ENCODE measurements at regions not wholly inside any gene's neighbourhood (a gene's known extent, or its start where the extent isn't known, plus 50 kb on each side); places are given as distances from the start of the nearest gene placed in this dataset.

GRCh38 chr1:90834354-90834885 is 117.3 kb upstream of the BARHL2 start:
- Mint-ChIP-seq H3K27me3 (ENCODE audit: low read depth) (peaks cover 82% of the 10 kb centered on the region), H3K27ac (no peak overlapping the region), H3K4me3 (peak overlapping the region; percentile 61), H3K4me1 (peaks cover 58% of the 10 kb centered on the region), H3K9me3 (no peaks in the 10 kb centered on the region), H3K36me3 (no peaks in the 10 kb centered on the region)
- DNase-seq (ENCODE audit: low spot score) (no peak), ATAC-seq (no peak)
- ChIA-PET CTCF (interaction anchor here (0.8 to 4.7 kb wide), 6 partner anchors 17 to 331 kb away, joined by 5 to 23 read pairs (median 8); no protein-coding TSS in a partner anchor), POLR2A (interaction anchor here (0.9 kb wide), 1 partner anchor 16 kb away, joined by 5 read pairs; no protein-coding TSS in a partner anchor)
- TF ChIP-seq NFE2L1 (CRISPR knock-in tag; IDR thresholded peaks at IDR 0.05) (no peak), TCF7 (CRISPR knock-in tag; IDR thresholded peaks at IDR 0.05; ENCODE audit: low read depth) (no peak), FOXP4 (CRISPR knock-in tag; IDR thresholded peaks at IDR 0.05) (no peak), RORB (CRISPR knock-in tag; IDR thresholded peaks at IDR 0.05) (no peak), ZNF263 (CRISPR knock-in tag; IDR thresholded peaks at IDR 0.05; ENCODE audit: low read depth) (no peak), ZMAT4 (CRISPR knock-in tag; IDR thresholded peaks at IDR 0.05) (no peak), ZNF532 (CRISPR knock-in tag; IDR thresholded peaks at IDR 0.05; ENCODE audit: borderline replicate concordance) (no peak), CREB1 (CRISPR knock-in tag; IDR thresholded peaks at IDR 0.05) (no peak), PRRX2 (CRISPR knock-in tag; IDR thresholded peaks at IDR 0.05) (no peak), GABPB1 (CRISPR knock-in tag; IDR thresholded peaks at IDR 0.05) (no peak), ATF1 (CRISPR knock-in tag; IDR thresholded peaks at IDR 0.05) (no peak)
- TF ChIP-seq, protein P1, sequence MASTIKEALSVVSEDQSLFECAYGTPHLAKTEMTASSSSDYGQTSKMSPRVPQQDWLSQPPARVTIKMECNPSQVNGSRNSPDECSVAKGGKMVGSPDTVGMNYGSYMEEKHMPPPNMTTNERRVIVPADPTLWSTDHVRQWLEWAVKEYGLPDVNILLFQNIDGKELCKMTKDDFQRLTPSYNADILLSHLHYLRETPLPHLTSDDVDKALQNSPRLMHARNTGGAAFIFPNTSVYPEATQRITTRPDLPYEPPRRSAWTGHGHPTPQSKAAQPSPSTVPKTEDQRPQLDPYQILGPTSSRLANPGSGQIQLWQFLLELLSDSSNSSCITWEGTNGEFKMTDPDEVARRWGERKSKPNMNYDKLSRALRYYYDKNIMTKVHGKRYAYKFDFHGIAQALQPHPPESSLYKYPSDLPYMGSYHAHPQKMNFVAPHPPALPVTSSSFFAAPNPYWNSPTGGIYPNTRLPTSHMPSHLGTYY (CRISPR knock-in tag; IDR thresholded peaks at IDR 0.05): no peak
- TF ChIP-seq, protein P2, sequence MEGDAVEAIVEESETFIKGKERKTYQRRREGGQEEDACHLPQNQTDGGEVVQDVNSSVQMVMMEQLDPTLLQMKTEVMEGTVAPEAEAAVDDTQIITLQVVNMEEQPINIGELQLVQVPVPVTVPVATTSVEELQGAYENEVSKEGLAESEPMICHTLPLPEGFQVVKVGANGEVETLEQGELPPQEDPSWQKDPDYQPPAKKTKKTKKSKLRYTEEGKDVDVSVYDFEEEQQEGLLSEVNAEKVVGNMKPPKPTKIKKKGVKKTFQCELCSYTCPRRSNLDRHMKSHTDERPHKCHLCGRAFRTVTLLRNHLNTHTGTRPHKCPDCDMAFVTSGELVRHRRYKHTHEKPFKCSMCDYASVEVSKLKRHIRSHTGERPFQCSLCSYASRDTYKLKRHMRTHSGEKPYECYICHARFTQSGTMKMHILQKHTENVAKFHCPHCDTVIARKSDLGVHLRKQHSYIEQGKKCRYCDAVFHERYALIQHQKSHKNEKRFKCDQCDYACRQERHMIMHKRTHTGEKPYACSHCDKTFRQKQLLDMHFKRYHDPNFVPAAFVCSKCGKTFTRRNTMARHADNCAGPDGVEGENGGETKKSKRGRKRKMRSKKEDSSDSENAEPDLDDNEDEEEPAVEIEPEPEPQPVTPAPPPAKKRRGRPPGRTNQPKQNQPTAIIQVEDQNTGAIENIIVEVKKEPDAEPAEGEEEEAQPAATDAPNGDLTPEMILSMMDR (IDR thresholded peaks at IDR 0.05): no peak

- Mint-ChIP-seq H3K4me1 (peaks cover 50% of the 10 kb centered on the region), H3K27ac (no peak overlapping the region), H3K9me3 (no peaks in the 10 kb centered on the region), H3K4me3 (peak overlapping the region; percentile 3; the same call in 1 of the 2 replicates), H3K27me3 (ENCODE audit: low read depth) (peaks cover 74% of the 10 kb centered on the region), H3K36me3 (no peaks in the 10 kb centered on the region)
- ATAC-seq: no peak
- ChIA-PET POLR2A (no interaction called here), CTCF (interaction anchor here (0.9 to 4.7 kb wide), 6 partner anchors 102 to 131 kb away, joined by 3 to 23 read pairs (median 8); no protein-coding TSS in a partner anchor)
- no peak for DNase-seq (ENCODE audit: low spot score)
- TF ChIP-seq, protein P3, sequence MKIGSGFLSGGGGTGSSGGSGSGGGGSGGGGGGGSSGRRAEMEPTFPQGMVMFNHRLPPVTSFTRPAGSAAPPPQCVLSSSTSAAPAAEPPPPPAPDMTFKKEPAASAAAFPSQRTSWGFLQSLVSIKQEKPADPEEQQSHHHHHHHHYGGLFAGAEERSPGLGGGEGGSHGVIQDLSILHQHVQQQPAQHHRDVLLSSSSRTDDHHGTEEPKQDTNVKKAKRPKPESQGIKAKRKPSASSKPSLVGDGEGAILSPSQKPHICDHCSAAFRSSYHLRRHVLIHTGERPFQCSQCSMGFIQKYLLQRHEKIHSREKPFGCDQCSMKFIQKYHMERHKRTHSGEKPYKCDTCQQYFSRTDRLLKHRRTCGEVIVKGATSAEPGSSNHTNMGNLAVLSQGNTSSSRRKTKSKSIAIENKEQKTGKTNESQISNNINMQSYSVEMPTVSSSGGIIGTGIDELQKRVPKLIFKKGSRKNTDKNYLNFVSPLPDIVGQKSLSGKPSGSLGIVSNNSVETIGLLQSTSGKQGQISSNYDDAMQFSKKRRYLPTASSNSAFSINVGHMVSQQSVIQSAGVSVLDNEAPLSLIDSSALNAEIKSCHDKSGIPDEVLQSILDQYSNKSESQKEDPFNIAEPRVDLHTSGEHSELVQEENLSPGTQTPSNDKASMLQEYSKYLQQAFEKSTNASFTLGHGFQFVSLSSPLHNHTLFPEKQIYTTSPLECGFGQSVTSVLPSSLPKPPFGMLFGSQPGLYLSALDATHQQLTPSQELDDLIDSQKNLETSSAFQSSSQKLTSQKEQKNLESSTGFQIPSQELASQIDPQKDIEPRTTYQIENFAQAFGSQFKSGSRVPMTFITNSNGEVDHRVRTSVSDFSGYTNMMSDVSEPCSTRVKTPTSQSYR (CRISPR knock-in tag; IDR thresholded peaks at IDR 0.05): no peak
- TF ChIP-seq, protein P4, sequence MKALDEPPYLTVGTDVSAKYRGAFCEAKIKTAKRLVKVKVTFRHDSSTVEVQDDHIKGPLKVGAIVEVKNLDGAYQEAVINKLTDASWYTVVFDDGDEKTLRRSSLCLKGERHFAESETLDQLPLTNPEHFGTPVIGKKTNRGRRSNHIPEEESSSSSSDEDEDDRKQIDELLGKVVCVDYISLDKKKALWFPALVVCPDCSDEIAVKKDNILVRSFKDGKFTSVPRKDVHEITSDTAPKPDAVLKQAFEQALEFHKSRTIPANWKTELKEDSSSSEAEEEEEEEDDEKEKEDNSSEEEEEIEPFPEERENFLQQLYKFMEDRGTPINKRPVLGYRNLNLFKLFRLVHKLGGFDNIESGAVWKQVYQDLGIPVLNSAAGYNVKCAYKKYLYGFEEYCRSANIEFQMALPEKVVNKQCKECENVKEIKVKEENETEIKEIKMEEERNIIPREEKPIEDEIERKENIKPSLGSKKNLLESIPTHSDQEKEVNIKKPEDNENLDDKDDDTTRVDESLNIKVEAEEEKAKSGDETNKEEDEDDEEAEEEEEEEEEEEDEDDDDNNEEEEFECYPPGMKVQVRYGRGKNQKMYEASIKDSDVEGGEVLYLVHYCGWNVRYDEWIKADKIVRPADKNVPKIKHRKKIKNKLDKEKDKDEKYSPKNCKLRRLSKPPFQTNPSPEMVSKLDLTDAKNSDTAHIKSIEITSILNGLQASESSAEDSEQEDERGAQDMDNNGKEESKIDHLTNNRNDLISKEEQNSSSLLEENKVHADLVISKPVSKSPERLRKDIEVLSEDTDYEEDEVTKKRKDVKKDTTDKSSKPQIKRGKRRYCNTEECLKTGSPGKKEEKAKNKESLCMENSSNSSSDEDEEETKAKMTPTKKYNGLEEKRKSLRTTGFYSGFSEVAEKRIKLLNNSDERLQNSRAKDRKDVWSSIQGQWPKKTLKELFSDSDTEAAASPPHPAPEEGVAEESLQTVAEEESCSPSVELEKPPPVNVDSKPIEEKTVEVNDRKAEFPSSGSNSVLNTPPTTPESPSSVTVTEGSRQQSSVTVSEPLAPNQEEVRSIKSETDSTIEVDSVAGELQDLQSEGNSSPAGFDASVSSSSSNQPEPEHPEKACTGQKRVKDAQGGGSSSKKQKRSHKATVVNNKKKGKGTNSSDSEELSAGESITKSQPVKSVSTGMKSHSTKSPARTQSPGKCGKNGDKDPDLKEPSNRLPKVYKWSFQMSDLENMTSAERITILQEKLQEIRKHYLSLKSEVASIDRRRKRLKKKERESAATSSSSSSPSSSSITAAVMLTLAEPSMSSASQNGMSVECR (CRISPR knock-in tag; IDR thresholded peaks at IDR 0.05; ENCODE audit: borderline replicate concordance): no peak
- TF ChIP-seq ZNF232 (CRISPR knock-in tag; IDR thresholded peaks at IDR 0.05): no peak
- no peak for TF ChIP-seq ZNF121 (CRISPR knock-in tag; IDR thresholded peaks at IDR 0.05)
These were observed 116.5 kb upstream of the BARHL2 start for GRCh38 chr1:90833466-90834110.
